ENCODE measurements at regions not wholly inside any gene's neighbourhood (a gene's known extent, or its start where the extent isn't known, plus 50 kb on each side); places are given as distances from the start of the nearest gene placed in this dataset.

DNA sequence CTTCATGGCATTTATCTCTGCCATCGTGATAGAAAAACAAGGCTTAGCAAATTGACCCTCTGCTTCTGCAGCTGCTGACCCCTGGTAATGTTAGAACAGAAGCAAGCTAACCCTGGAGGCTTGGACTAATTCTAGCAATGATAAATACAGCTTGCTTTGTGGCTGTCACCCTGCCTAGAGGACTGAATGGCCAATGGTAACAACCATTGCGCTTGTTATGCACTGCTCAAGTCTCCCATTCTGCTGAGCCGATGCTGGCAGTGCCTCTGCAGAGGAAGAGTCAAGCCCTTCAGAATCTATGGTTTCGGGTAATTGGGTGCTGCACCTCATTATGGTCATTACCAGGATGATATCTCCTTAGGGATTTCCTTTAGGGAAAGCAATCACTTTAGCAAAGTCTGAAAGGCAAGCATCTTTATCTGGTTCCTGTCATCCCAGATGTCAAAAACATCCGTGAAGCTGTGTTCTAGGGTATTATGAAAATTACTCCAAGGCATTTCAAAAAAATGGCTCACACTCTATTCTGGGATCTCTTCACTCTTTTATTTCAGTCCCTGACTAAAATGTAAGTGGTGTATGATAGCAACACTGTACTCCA, 186.8 kb upstream of the DLGAP1 start:
- Histone ChIP-seq H3K9me3 (ENCODE audit: control insufficient read depth, low read length) (peaks cover 11% of the 10 kb centered on the region), H4K91ac (ENCODE audit: low read length) (no peak overlapping the region), H2BK12ac (ENCODE audit: low read length in 2 of 2) (no peak overlapping the region), H3K14ac (ENCODE audit: low read length in 2 of 2) (no peak overlapping the region), H3K36me3 (ENCODE audit: control insufficient read depth in 1 of 2, insufficient read depth in 2 of 2, low read depth in 1 of 2, low read length in 2 of 2) (no peaks in the 10 kb centered on the region), H2BK15ac (ENCODE audit: low read depth, poor library complexity, severe bottlenecking) (no peak overlapping the region), H3K27ac (ENCODE audit: low read length, poor library complexity, severe bottlenecking) (no peak overlapping the region), H3K18ac (ENCODE audit: low read depth in 1 of 2, low read length in 2 of 2) (no peak overlapping the region), H3K4me1 (ENCODE audit: control insufficient read depth, insufficient read depth, low read depth, low read length) (no peaks in the 10 kb centered on the region), H2AK5ac (ENCODE audit: low read length, severe bottlenecking) (no peak overlapping the region), H2BK5ac (ENCODE audit: low read depth, low read length, poor library complexity, severe bottlenecking) (no peak overlapping the region), H3K23ac (ENCODE audit: low read length in 2 of 2) (no peak overlapping the region), H3K4ac (ENCODE audit: low read depth in 1 of 2, low read length in 2 of 2) (no peak overlapping the region), H2BK120ac (ENCODE audit: low read depth, low read length) (no peak overlapping the region), H3K4me2 (ENCODE audit: low read length, poor library complexity, severe bottlenecking) (no peak overlapping the region), H3K27me3 (ENCODE audit: control insufficient read depth in 1 of 2, insufficient read depth in 1 of 2, low read length in 2 of 2) (no peaks in the 10 kb centered on the region), H4K8ac (ENCODE audit: low read length) (no peak overlapping the region), H3K9ac (ENCODE audit: low read length) (no peak overlapping the region), H3K79me1 (replicated peaks; ENCODE audit: low read length, poor library complexity, severe bottlenecking) (no peaks in the 10 kb centered on the region), H2AFZ (ENCODE audit: low read depth, low read length) (no peak overlapping the region), H3K4me3 (ENCODE audit: insufficient read depth in 1 of 2, low read depth in 1 of 2, low read length in 2 of 2) (no peak overlapping the region)
- WGBS: 65% methylated on average over 5 of the region's 5 CpGs
- DNase-seq: no peak

DNA sequence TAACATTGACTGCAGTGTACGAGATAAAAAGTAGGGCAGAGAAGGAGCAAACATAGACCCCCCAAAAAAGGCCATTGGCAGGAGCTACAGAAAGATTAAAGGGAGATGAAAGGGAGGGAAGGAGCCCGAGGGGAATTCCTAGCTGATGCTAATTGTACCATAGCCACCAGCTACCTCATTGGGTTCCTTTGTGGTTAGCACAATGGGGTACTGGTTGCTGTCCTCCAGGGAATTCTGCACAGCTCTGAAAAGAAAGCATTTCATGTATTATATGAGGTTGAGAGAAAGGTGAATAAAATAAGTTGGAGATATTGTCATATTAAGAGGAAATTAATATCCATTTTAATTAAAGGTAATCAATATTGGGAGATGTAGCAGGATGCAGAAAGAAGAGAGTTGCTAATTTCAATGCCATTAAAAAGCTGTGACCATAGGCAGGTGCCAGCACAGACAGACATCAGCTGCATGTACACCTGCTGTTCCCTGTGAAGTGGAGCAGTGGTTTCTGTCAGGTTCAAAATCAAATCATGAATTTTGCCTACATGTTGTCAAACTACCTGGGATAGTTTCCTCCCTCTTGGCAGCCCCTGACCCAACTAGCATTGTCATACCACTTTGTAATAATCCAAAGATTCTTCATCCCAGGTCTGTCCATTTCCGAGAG, 185.4 kb upstream of the DLGAP1 start:
- no peaks in the 10 kb centered on the region for H3K36me3 ChIP-seq (ENCODE audit: control insufficient read depth in 1 of 2, insufficient read depth in 2 of 2, low read depth in 1 of 2, low read length in 2 of 2)
- no peaks in the 10 kb centered on the region for H3K4me1 ChIP-seq (ENCODE audit: control insufficient read depth, insufficient read depth, low read depth, low read length)
- no peaks in the 10 kb centered on the region for H3K27me3 ChIP-seq (ENCODE audit: control insufficient read depth in 1 of 2, insufficient read depth in 1 of 2, low read length in 2 of 2)
- H3K79me1 ChIP-seq (replicated peaks; ENCODE audit: low read length, poor library complexity, severe bottlenecking): no peaks in the 10 kb centered on the region
- H3K27ac ChIP-seq (ENCODE audit: low read length, poor library complexity, severe bottlenecking): no peak overlapping the region
- no peak overlapping the region for H2AK5ac ChIP-seq (ENCODE audit: low read length, severe bottlenecking)
- no peak overlapping the region for H4K91ac ChIP-seq (ENCODE audit: low read length)
- H2BK120ac ChIP-seq (ENCODE audit: low read depth, low read length): no peak overlapping the region
- no peak for DNase-seq
- no peak overlapping the region for H2BK15ac ChIP-seq (ENCODE audit: low read depth, poor library complexity, severe bottlenecking)
- no peak overlapping the region for H2BK12ac ChIP-seq (ENCODE audit: low read length in 2 of 2)
- H3K18ac ChIP-seq (ENCODE audit: low read depth in 1 of 2, low read length in 2 of 2): no peak overlapping the region
- H3K9me3 ChIP-seq (ENCODE audit: control insufficient read depth, low read length): peaks cover 11% of the 10 kb centered on the region
- no peak overlapping the region for H2AFZ ChIP-seq (ENCODE audit: low read depth, low read length)
- no peak overlapping the region for H4K8ac ChIP-seq (ENCODE audit: low read length)
- no peak overlapping the region for H3K9ac ChIP-seq (ENCODE audit: low read length)
- WGBS: 69% methylated on average over 2 of the region's 3 CpGs
- no peak overlapping the region for H3K4me3 ChIP-seq (ENCODE audit: insufficient read depth in 1 of 2, low read depth in 1 of 2, low read length in 2 of 2)
- no peak overlapping the region for H2BK5ac ChIP-seq (ENCODE audit: low read depth, low read length, poor library complexity, severe bottlenecking)
- H3K4ac ChIP-seq (ENCODE audit: low read depth in 1 of 2, low read length in 2 of 2): no peak overlapping the region
- H3K14ac ChIP-seq (ENCODE audit: low read length in 2 of 2): no peak overlapping the region
- no peak overlapping the region for H3K23ac ChIP-seq (ENCODE audit: low read length in 2 of 2)
- no peak overlapping the region for H3K4me2 ChIP-seq (ENCODE audit: low read length, poor library complexity, severe bottlenecking)

DNA sequence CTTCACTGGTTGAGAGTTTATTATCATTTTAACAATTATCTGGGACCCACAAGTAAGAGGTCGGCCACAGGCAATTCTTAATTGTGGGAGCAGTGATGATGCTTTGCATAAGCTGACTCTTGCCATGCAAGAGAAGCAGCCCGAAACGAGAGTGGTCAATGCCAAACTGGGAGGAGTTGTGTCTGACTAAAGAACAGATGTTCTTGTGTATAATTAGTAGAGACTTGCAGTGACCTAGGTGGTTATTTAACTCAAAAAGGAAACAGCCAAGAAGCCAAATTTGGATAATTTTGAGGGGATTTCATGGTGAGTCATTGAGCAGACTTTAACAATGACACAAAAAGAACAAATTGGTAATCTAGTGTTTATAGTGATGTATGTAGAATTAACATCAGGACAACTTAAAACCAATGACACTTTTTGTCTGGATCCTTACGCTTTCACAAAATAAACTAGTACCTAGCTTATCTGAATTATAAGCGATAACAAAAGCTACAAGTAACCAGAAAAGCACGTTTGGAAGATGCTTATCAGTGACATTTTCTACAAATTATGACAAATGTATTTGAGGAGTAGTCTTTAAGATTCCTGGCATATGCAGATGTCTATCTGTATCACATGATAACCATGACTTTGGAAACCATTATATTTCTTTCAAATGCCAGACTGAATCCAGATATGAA, 184.7 kb upstream of the DLGAP1 start:
- no peaks in the 10 kb centered on the region for H3K79me1 ChIP-seq (replicated peaks; ENCODE audit: low read length, poor library complexity, severe bottlenecking)
- no peak overlapping the region for H4K8ac ChIP-seq (ENCODE audit: low read length)
- no peaks in the 10 kb centered on the region for H3K4me1 ChIP-seq (ENCODE audit: control insufficient read depth, insufficient read depth, low read depth, low read length)
- H3K14ac ChIP-seq (ENCODE audit: low read length in 2 of 2): no peak overlapping the region
- H4K91ac ChIP-seq (ENCODE audit: low read length): no peak overlapping the region
- H2BK5ac ChIP-seq (ENCODE audit: low read depth, low read length, poor library complexity, severe bottlenecking): no peak overlapping the region
- no peak overlapping the region for H3K23ac ChIP-seq (ENCODE audit: low read length in 2 of 2)
- H3K4me2 ChIP-seq (ENCODE audit: low read length, poor library complexity, severe bottlenecking): no peak overlapping the region
- no peak overlapping the region for H3K18ac ChIP-seq (ENCODE audit: low read depth in 1 of 2, low read length in 2 of 2)
- H3K4ac ChIP-seq (ENCODE audit: low read depth in 1 of 2, low read length in 2 of 2): no peak overlapping the region
- no peak overlapping the region for H2BK15ac ChIP-seq (ENCODE audit: low read depth, poor library complexity, severe bottlenecking)
- H2BK12ac ChIP-seq (ENCODE audit: low read length in 2 of 2): no peak overlapping the region
- no peak overlapping the region for H2BK120ac ChIP-seq (ENCODE audit: low read depth, low read length)
- whole genome bisulfite sequencing: 56% methylated on average over 3 of the region's 6 CpGs
- no peaks in the 10 kb centered on the region for H3K36me3 ChIP-seq (ENCODE audit: control insufficient read depth in 1 of 2, insufficient read depth in 2 of 2, low read depth in 1 of 2, low read length in 2 of 2)
- H3K27ac ChIP-seq (ENCODE audit: low read length, poor library complexity, severe bottlenecking): no peak overlapping the region
- no peak overlapping the region for H3K9ac ChIP-seq (ENCODE audit: low read length)
- H3K27me3 ChIP-seq (ENCODE audit: control insufficient read depth in 1 of 2, insufficient read depth in 1 of 2, low read length in 2 of 2): no peaks in the 10 kb centered on the region
- DNase-seq: no peak
- H2AK5ac ChIP-seq (ENCODE audit: low read length, severe bottlenecking): no peak overlapping the region
- no peak overlapping the region for H3K4me3 ChIP-seq (ENCODE audit: insufficient read depth in 1 of 2, low read depth in 1 of 2, low read length in 2 of 2)
- H2AFZ ChIP-seq (ENCODE audit: low read depth, low read length): no peak overlapping the region
- peaks cover 16% of the 10 kb centered on the region for H3K9me3 ChIP-seq (ENCODE audit: control insufficient read depth, low read length)

DNA sequence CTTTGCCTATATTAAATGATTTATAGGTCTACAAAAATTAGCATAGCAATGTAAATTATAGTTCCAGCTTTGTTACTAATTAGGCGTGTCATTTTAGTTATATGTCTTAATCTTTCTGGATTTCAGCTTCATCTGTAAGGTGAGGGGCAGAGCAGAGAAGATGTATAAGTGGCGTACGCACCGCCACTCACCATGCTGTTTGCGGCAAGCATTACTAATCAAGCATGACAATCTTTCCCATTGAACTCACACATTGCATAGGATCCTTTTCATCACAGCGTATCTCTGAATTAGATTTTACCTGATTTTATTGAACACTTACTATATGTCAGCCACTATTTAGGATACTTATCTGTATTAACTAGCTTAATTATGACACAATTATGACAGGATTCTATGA, 183.6 kb upstream of the DLGAP1 start:
- H3K18ac ChIP-seq (ENCODE audit: low read depth in 1 of 2, low read length in 2 of 2): no peak overlapping the region
- H2BK15ac ChIP-seq (ENCODE audit: low read depth, poor library complexity, severe bottlenecking): no peak overlapping the region
- H3K23ac ChIP-seq (ENCODE audit: low read length in 2 of 2): no peak overlapping the region
- H3K27me3 ChIP-seq (ENCODE audit: control insufficient read depth in 1 of 2, insufficient read depth in 1 of 2, low read length in 2 of 2): no peaks in the 10 kb centered on the region
- no peak overlapping the region for H3K27ac ChIP-seq (ENCODE audit: low read length, poor library complexity, severe bottlenecking)
- no peak for DNase-seq
- no peak overlapping the region for H3K4me2 ChIP-seq (ENCODE audit: low read length, poor library complexity, severe bottlenecking)
- no peak overlapping the region for H2BK5ac ChIP-seq (ENCODE audit: low read depth, low read length, poor library complexity, severe bottlenecking)
- H3K4ac ChIP-seq (ENCODE audit: low read depth in 1 of 2, low read length in 2 of 2): no peak overlapping the region
- no peak overlapping the region for H3K14ac ChIP-seq (ENCODE audit: low read length in 2 of 2)
- H3K9ac ChIP-seq (ENCODE audit: low read length): no peak overlapping the region
- H3K79me1 ChIP-seq (replicated peaks; ENCODE audit: low read length, poor library complexity, severe bottlenecking): no peaks in the 10 kb centered on the region
- H4K91ac ChIP-seq (ENCODE audit: low read length): no peak overlapping the region
- H4K8ac ChIP-seq (ENCODE audit: low read length): no peak overlapping the region
- no peaks in the 10 kb centered on the region for H3K4me1 ChIP-seq (ENCODE audit: control insufficient read depth, insufficient read depth, low read depth, low read length)
- peaks cover 20% of the 10 kb centered on the region for H3K9me3 ChIP-seq (ENCODE audit: control insufficient read depth, low read length)
- H2AK5ac ChIP-seq (ENCODE audit: low read length, severe bottlenecking): no peak overlapping the region
- no peak overlapping the region for H3K4me3 ChIP-seq (ENCODE audit: insufficient read depth in 1 of 2, low read depth in 1 of 2, low read length in 2 of 2)
- no peak overlapping the region for H2AFZ ChIP-seq (ENCODE audit: low read depth, low read length)
- 78% methylated on average over 4 of the region's 6 CpGs for WGBS
- no peak overlapping the region for H2BK12ac ChIP-seq (ENCODE audit: low read length in 2 of 2)
- H3K36me3 ChIP-seq (ENCODE audit: control insufficient read depth in 1 of 2, insufficient read depth in 2 of 2, low read depth in 1 of 2, low read length in 2 of 2): no peaks in the 10 kb centered on the region
- H2BK120ac ChIP-seq (ENCODE audit: low read depth, low read length): no peak overlapping the region

All from mesenchymal stem cell (in vitro differentiated cells and primary cell).